Smooth muscle cell (in vitro differentiated cells): ENCODE measurements at regions not wholly inside any gene's neighbourhood (a gene's known extent, or its start where the extent isn't known, plus 50 kb on each side); places are given as distances from the start of the nearest gene placed in this dataset.

Experiments used
- DNase-seq: peaks from one replicate; lab custom pipeline; 2025; ENCODE audit not compliant: unreplicated experiment; lab: John Stamatoyannopoulos, UW
- H2AFZ ChIP-seq: fragments of 200-600 bp; sonication (generic); 2 replicates; pipeline ENCODE4 v1.6.0; 2016; ENCODE audit warnings: antibody characterized with exemption, low read depth, mild to moderate bottlenecking
- H3F3A ChIP-seq: fragments of 200-600 bp; sonication (generic); 2 replicates; pipeline ENCODE4 v1.6.0; 2017; ENCODE audit warnings: antibody characterized with exemption, low read depth
- H3K27ac ChIP-seq: fragments of 200-600 bp; sonication (generic); 2 replicates; pipeline ENCODE4 v1.5.1; 2016; ENCODE audit warnings: low read depth, mild to moderate bottlenecking
- H3K27me3 ChIP-seq: fragments of 200-600 bp; sonication (generic); 2 replicates; pipeline ENCODE4 v1.6.1; 2016; ENCODE audit warnings: low read depth, mild to moderate bottlenecking
- H3K36me3 ChIP-seq: fragments of 200-600 bp; sonication (generic); 2 replicates; pipeline ENCODE4 v1.5.1; 2016; ENCODE audit warnings: low read depth
- H3K4me1 ChIP-seq: fragments of 200-600 bp; sonication (generic); 2 replicates; pipeline ENCODE4 v1.5.1; 2016; ENCODE audit warnings: low read depth
- H3K4me2 ChIP-seq: fragments of 200-600 bp; sonication (generic); 2 replicates; pipeline ENCODE4 v1.6.0; 2016; ENCODE audit warnings: mild to moderate bottlenecking
- H3K4me3 ChIP-seq: fragments of 200-600 bp; sonication (generic); 2 replicates; pipeline ENCODE4 v1.5.1; 2016; ENCODE audit warnings: mild to moderate bottlenecking
- H3K79me2 ChIP-seq: fragments of 200-600 bp; sonication (generic); 2 replicates; pipeline ENCODE4 v1.6.0; 2016; ENCODE audit warnings: low read depth, mild to moderate bottlenecking
- H3K9ac ChIP-seq: fragments of 200-600 bp; sonication (generic); 2 replicates; pipeline ENCODE4 v1.6.0; 2016; ENCODE audit warnings: low read depth
- H3K9me3 ChIP-seq: fragments of 200-600 bp; sonication (generic); replicated peaks from 2 replicates; pipeline ENCODE4 v1.5.1; 2016; ENCODE audit warnings: low read depth
- H4K20me1 ChIP-seq: fragments of 200-600 bp; sonication (generic); 2 replicates; pipeline ENCODE4 v1.6.0; 2016; ENCODE audit warnings: low read depth
- CTCF ChIP-seq: fragments of 200-600 bp; sonication (generic); IDR thresholded peaks from 2 replicates; pipeline ENCODE4 v1.5.1; 2017; ENCODE audit warnings: borderline replicate concordance, mild to moderate bottlenecking, antibody characterized with exemption; ENCODE audit not compliant: insufficient read depth, poor library complexity, severe bottlenecking
- WGBS: methylation state at CpG from one replicate; pipeline ENCODE4 v1.1.7; 2016; ENCODE audit warnings: low lambda C conversion rate; 5-methylcytosine and 5-hydroxymethylcytosine counted together

- Histone ChIP-seq H3K4me2 (no peak overlapping the region), H3K4me3 (no peak overlapping the region), H3K4me1 (no peaks in the 10 kb centered on the region), H3K9me3 (no peaks in the 10 kb centered on the region), H3K27ac (no peak overlapping the region), H3K36me3 (no peaks in the 10 kb centered on the region), H3K9ac (no peak overlapping the region), H2AFZ (no peak overlapping the region), H3K79me2 (no peaks in the 10 kb centered on the region), H3F3A (no peaks in the 10 kb centered on the region), H3K27me3 (no peaks in the 10 kb centered on the region), H4K20me1 (no peaks in the 10 kb centered on the region)
- DNase-seq, result no peak
- no peak for TF ChIP-seq CTCF
- WGBS, result 93% methylated on average over 6 of the region's 6 CpGs
Measured at GRCh38 chr2:41319437-41319836, 728.4 kb upstream of the PKDCC start.

GRCh38 chr2:41320491-41320890 is 727.3 kb upstream of the PKDCC start:
- no peaks in the 10 kb centered on the region for H3K4me1 ChIP-seq
- DNase-seq, result no peak
- H3K27ac ChIP-seq, result no peak overlapping the region
- H3K36me3 ChIP-seq, result no peaks in the 10 kb centered on the region
- H3K4me2 ChIP-seq, result no peak overlapping the region
- H3K27me3 ChIP-seq, result no peaks in the 10 kb centered on the region
- no peaks in the 10 kb centered on the region for H3K79me2 ChIP-seq
- 90% methylated on average over 5 of the region's 5 CpGs for WGBS
- TF ChIP-seq CTCF, result no peak
- H3K4me3 ChIP-seq, result no peak overlapping the region
- no peak overlapping the region for H3K9ac ChIP-seq
- H2AFZ ChIP-seq, result no peak overlapping the region
- H4K20me1 ChIP-seq, result no peaks in the 10 kb centered on the region
- H3K9me3 ChIP-seq, result no peaks in the 10 kb centered on the region
- H3F3A ChIP-seq, result no peaks in the 10 kb centered on the region

GRCh38 chr2:41321351-41321750 is 726.5 kb upstream of the PKDCC start:
- no peak for TF ChIP-seq CTCF
- H3F3A ChIP-seq, result no peaks in the 10 kb centered on the region

GRCh38 chr2:41326851-41327250 is 721.0 kb upstream of the PKDCC start:
- Histone ChIP-seq H2AFZ (no peak overlapping the region), H3K4me3 (no peak overlapping the region), H4K20me1 (no peaks in the 10 kb centered on the region), H3K27ac (no peak overlapping the region), H3K9me3 (no peaks in the 10 kb centered on the region), H3F3A (no peaks in the 10 kb centered on the region), H3K27me3 (no peaks in the 10 kb centered on the region), H3K36me3 (no peaks in the 10 kb centered on the region), H3K9ac (no peak overlapping the region), H3K4me2 (no peak overlapping the region), H3K79me2 (no peaks in the 10 kb centered on the region), H3K4me1 (no peaks in the 10 kb centered on the region)
- no peak for TF ChIP-seq CTCF
- WGBS, result 72% methylated on average over 2 of the region's 2 CpGs
- no peak for DNase-seq

More at GRCh38 chr2:41321351-41321750, 726.5 kb upstream of the PKDCC start:
- Histone ChIP-seq H4K20me1 (no peaks in the 10 kb centered on the region), H3K27ac (no peak overlapping the region), H3K27me3 (no peaks in the 10 kb centered on the region), H2AFZ (no peak overlapping the region), H3K9ac (no peak overlapping the region), H3K9me3 (no peaks in the 10 kb centered on the region), H3K36me3 (no peaks in the 10 kb centered on the region), H3K4me2 (no peak overlapping the region), H3K4me3 (no peak overlapping the region), H3K79me2 (no peaks in the 10 kb centered on the region), H3K4me1 (no peaks in the 10 kb centered on the region)
- no peak for DNase-seq
